Endothelial cell of umbilical vein (primary cell): ENCODE measurements at regions not wholly inside any gene's neighbourhood (a gene's known extent, or its start where the extent isn't known, plus 50 kb on each side); places are given as distances from the start of the nearest gene placed in this dataset.
A peak's percentile ranks its signal among the peaks of the same experiment; 100 is the strongest.

ENCODE experiments used
- CTCF ChIP-seq, 2 donors: IDR thresholded peaks; 1 replicate in 1 of 2; 2 replicates in 1 of 2; pipeline ENCODE4 v1.5.1; 2011; ENCODE audit warnings: low read length in 2 of 2, mild to moderate bottlenecking in 2 of 2, moderate library complexity in 2 of 2, control low read depth in 1 of 2, inconsistent platforms in 1 of 2, low read depth in 1 of 2; ENCODE audit not compliant: insufficient read depth in 1 of 2; ENCODE audit errors: extremely low read depth in 1 of 2
- EZH2 ChIP-seq: IDR thresholded peaks from 2 replicates; pipeline ENCODE4 v1.6.1; 2012; ENCODE audit warnings: borderline replicate concordance, low read depth, mild to moderate bottlenecking, moderate library complexity, low read length, inconsistent platforms; ENCODE audit not compliant: severe bottlenecking
- FOS ChIP-seq: IDR thresholded peaks from 2 replicates; pipeline ENCODE4 v1.6.1; 2011; ENCODE audit warnings: mild to moderate bottlenecking, low read length, moderate library complexity, borderline replicate concordance; ENCODE audit not compliant: insufficient read depth
- GATA2 ChIP-seq: IDR thresholded peaks from 2 replicates; pipeline ENCODE4 v1.7.0; 2011; ENCODE audit warnings: low read depth, mild to moderate bottlenecking, moderate library complexity, mixed read lengths, low read length; ENCODE audit not compliant: insufficient read length, insufficient read depth
- JUN ChIP-seq: IDR thresholded peaks from 2 replicates; pipeline ENCODE4 v1.6.1; 2011; ENCODE audit warnings: borderline replicate concordance, low read depth; ENCODE audit not compliant: insufficient read length, insufficient read depth
- MAX ChIP-seq: IDR thresholded peaks from 2 replicates; pipeline ENCODE4 v1.6.1; 2011; ENCODE audit not compliant: insufficient read depth, insufficient read length
- MYC ChIP-seq: IDR thresholded peaks from one replicate; pipeline ENCODE4 v1.6.1; 2011; ENCODE audit warnings: mild to moderate bottlenecking, low read depth, low read length
- POLR2A ChIP-seq: IDR thresholded peaks from 2 replicates; pipeline ENCODE4 v1.6.1; 2012; ENCODE audit warnings: low read depth, mild to moderate bottlenecking, control low read depth, low read length
- POLR2AphosphoS5 ChIP-seq: IDR thresholded peaks from 2 replicates; pipeline ENCODE4 v1.6.1; 2012; ENCODE audit warnings: low read depth, mild to moderate bottlenecking, control low read depth, low read length, moderate library complexity; ENCODE audit not compliant: insufficient read depth

- TF ChIP-seq CTCF (IDR thresholded peaks at IDR 0.05; ENCODE audit: extremely low read depth in 1 of 2, insufficient read depth in 1 of 2, low read depth in 1 of 2, low read length in 2 of 2) (no peak), POLR2A (no peak), POLR2AphosphoS5 (no peak), EZH2 (no peak), GATA2 (no peak), MAX (no peak), JUN (peak; percentile 4), FOS (no peak), MYC (no peak)
These were observed 462.9 kb downstream of the COL12A1 start for GRCh38 chr6:74742793-74743508.
